Esophagus muscularis mucosa (tissue), 3 donors: ENCODE measurements at regions not wholly inside any gene's neighbourhood (a gene's known extent, or its start where the extent isn't known, plus 50 kb on each side); places are given as distances from the start of the nearest gene placed in this dataset.
"Not testable (repeated sequence)": the region's sequence is repeated elsewhere in the genome, so short reads cannot be mapped to it uniquely, and the experiment has no call there.

Source experiments
- POLR2A ChIP-seq: fragments of 450-650 bp; IDR thresholded peaks from one replicate; pipeline ENCODE4 v1.6.1; 2017; ENCODE audit warnings: antibody characterized with exemption, moderate library complexity, mild to moderate bottlenecking, low read depth
- POLR2AphosphoS5 ChIP-seq, 2 donors: sonication (generic); formaldehyde crosslinking; IDR thresholded peaks; one replicate each; pipeline ENCODE4 v1.6.1; 2017; ENCODE audit warnings: antibody characterized with exemption in 2 of 2
- TF ChIP-seq, protein P1 (sequence below), 3 experiments: fragments of 200-600 bp in 2 of 3; fragments of 450-650 bp in 1 of 3; sonication (generic) in 2 of 3; IDR thresholded peaks; one replicate each; pipeline ENCODE4 v1.5.1; 2017 to 2019; ENCODE audit warnings: antibody characterized with exemption in 3 of 3, mild to moderate bottlenecking in 2 of 3, moderate library complexity in 1 of 3

DNA sequence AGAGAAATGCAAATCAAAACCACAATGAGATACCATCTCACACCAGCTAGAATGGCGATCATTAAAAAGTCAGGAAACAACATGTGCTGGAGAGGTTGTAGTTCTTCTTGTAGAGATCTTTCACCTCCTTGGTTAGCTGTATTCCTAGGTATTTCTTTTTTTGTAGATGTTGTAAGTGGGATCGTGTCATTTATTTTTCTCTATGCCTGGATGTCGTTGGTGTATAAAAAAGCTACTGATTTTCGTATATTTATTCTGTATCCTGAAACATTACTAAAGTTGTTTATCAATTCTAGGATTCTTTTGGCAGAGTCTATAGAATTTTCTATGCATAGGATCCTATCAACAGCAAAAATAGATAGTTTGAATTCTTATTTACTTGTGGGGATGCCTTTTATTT, 1271.8 kb downstream of the TMEM121 start:
- TF ChIP-seq, protein P1, sequence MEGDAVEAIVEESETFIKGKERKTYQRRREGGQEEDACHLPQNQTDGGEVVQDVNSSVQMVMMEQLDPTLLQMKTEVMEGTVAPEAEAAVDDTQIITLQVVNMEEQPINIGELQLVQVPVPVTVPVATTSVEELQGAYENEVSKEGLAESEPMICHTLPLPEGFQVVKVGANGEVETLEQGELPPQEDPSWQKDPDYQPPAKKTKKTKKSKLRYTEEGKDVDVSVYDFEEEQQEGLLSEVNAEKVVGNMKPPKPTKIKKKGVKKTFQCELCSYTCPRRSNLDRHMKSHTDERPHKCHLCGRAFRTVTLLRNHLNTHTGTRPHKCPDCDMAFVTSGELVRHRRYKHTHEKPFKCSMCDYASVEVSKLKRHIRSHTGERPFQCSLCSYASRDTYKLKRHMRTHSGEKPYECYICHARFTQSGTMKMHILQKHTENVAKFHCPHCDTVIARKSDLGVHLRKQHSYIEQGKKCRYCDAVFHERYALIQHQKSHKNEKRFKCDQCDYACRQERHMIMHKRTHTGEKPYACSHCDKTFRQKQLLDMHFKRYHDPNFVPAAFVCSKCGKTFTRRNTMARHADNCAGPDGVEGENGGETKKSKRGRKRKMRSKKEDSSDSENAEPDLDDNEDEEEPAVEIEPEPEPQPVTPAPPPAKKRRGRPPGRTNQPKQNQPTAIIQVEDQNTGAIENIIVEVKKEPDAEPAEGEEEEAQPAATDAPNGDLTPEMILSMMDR (IDR thresholded peaks at IDR 0.05): not testable (repeated sequence)
- TF ChIP-seq POLR2A; POLR2AphosphoS5 (IDR thresholded peaks at IDR 0.05): not testable (repeated sequence)
